OCI-M1 (cell line): ENCODE measurements at regions not wholly inside any gene's neighbourhood (a gene's known extent, or its start where the extent isn't known, plus 50 kb on each side); places are given as distances from the start of the nearest gene placed in this dataset.
"Not testable (repeated sequence)": the region's sequence is repeated elsewhere in the genome, so short reads cannot be mapped to it uniquely, and the experiment has no call there.

Source experiments
- DNase-seq: peaks from one replicate; lab custom pipeline; 2025; lab: John Stamatoyannopoulos, UW

DNA sequence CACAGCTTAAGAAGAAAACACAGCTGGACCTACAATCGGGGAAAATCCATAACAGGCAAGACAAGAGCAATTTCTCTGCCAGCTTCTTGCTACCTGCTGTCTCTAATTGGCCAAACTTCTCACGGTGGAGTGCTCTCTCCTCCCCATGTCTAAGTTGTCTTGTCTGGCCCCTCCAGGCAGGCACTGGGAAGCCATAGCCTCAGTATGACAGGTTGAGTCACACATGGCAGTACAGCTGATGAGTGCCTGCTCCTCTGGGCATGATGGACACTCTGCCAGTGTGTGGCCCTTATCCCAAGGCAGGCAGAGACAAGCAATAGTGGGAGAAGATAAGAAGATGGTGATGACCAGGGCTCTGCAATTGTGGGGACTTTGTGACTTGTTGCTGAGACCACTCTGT lies 551.8 kb downstream of the DIPK2A start:
- no peak for DNase-seq

GRCh38 chr3:144524531-144524930 lies 552.9 kb downstream of the DIPK2A start:
- DNase-seq, result peak; percentile 84

DNA sequence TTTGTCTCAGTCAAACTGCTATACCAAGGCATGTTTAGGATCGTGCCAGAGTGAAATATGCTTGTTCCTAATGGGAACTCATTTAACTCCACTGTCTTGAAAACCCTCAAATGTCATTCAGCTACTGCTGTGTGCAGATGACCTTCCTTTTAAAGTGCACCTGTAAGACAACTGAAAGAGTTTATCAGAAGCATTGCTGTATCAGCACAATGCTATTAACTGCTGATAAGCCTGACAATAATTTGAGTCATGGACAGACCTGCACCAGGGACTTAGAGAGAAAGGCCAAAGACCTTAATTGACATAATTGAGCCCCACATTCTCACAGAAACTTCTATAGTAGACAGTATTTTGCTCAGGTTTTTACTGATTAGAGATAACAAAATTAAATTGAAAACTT lies 557.9 kb downstream of the DIPK2A start:
- no peak for DNase-seq

DNA sequence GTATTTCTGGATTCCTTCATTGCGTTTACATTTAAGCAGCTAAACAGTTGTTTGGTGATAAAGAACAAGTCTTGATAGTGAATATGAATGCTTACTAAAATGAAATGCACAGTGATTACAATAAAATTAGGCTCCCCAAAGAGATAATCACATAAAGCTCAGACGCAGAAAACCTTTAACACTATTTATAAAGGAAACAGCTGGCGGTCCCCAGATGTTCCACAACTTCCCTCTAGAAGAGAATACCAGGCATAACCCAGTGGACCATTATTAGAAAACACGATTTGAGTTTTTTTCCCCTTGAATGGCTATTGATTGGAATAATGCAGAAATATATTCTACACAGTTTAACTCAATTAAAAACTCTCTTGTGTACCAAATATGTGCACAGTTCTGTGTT lies 573.2 kb downstream of the DIPK2A start:
- DNase-seq, result no peak

- DNase-seq, result no peak
These were observed 574.9 kb downstream of the DIPK2A start for GRCh38 chr3:144546539-144546938.

- DNase-seq, result no peak
These were observed 576.7 kb downstream of the DIPK2A start for GRCh38 chr3:144548346-144548745.

DNA sequence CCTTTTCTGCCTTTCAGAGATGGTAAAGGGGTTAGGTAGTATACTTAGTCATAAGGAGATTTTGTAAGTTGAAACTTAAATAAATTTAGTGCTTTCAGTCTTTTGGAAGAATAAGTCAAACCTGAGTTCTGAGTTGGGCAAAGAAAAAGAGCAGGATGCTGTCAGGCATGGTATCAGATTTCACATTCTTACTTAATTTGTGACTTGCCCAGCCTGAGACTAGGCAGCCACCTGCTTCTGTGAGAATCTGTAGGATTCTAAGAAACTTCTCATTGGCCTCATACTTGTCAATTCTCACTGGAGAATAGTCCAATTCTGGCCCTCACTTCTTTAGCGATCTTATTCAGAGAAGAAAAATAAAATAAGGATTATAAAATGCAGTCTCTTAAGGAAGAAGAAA lies 577.5 kb downstream of the DIPK2A start:
- peak; percentile 9 for DNase-seq

DNA sequence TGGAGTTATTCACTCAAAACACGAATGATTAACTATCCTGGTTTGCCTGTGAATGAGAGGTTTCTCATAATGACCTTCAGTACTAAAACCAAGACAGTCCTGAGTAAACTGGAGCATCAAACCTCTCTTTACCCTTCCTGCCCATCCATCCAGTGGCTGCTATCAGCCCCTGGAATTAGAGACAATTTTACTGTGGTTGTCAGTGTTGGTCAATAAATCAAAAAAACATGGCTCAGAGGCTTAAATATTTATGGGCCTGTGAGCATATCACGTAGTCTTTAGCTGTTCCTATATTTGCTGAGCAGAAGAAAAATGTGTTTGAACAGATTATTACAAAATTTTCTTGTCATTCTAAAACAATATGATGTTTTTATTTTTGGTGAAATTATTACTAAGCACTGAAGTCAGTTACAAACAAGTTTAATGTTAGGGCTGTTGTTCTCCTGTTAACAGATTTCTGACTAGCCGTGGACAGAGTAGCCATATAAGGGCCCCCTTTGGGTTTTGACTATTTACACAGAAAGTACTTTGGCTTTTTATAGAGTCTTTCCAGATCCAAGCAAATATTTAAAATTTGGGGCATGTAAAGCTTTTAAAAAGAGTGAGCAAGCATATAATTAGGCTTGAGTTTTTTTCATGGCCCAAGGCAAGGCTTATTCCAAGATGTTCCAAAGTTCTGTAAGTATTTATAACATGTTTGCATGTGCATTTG lies 580.9 kb downstream of the DIPK2A start:
- DNase-seq, result no peak

DNA sequence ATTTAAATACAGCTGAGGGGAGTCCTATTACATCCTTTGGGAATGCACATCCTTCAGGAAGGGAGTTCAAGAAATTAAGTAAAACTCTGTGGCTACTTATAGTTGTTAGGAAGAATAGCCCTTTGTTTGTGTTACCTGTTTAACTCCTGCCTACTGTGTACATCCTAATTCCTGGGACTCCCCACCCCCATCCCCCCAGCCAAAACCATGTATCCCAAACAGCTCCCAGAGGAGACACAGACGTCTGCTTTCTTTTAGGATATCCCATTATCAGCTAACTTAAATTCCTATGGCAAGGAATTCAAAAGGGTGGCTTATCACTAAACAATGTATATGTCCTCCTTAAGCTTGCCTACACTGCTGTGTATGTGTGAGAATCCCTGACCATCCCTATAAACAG lies 581.7 kb downstream of the DIPK2A start:
- DNase-seq, result no peak

DNA sequence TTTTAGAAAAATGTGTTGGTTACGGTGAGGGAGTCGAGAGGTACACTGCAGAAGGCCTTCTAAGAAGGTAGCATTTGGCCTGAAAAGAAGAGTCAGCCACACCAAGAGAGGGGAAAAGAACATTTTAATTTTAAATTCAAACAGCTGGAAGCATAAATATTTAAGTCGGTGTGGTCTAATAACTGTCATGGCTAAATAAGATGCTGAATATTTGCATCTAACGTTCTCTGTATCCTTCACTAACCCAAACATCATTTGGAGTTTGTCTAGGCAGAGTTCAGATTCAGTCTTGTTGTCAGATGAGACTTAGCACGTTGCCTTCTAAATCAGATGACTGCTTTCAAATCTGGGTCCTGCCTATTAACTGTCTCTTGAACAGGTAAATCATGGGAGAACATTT lies 583.3 kb downstream of the DIPK2A start:
- DNase-seq, result no peak

DNA sequence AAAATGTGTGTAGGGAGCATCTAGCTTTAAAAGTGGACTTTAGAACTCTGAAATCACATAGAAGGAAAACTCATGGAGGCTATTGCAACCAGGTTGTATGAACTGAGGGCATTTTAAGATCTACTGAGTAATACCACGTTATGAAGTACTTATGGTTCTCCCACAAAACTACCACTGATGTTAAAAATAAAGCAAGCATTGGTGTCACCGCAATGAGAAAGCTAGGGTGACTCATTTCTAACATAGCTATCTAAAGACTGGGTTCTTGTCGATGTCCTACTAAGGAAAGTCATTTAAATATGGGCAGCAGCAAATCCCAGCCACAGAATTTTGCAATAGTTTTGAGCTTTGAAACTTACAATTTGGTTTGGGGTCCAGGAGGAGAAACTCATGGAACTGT lies 584.8 kb downstream of the DIPK2A start:
- DNase-seq, result peak; percentile 51

- DNase-seq, result no peak
These were observed 585.9 kb downstream of the DIPK2A start for GRCh38 chr3:144557515-144557914.

DNA sequence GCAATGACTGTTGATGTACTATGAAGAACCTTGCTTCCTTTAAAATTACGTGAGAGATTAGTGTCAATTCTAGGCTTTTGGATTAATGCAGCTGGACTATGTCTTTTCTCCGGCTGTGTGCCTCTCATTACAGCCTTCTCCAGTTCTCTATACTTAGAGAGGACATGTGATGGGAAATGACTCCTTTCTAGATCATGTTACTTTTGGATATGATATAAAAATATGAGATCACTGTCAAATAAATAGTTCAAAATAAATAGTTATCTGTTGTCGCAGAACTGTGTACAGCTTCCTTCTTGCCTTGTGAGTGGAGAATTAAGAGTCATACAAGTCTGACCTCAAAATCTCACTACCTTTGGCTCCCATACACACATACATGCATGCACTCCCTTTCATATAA lies 592.4 kb downstream of the DIPK2A start:
- no peak for DNase-seq

DNA sequence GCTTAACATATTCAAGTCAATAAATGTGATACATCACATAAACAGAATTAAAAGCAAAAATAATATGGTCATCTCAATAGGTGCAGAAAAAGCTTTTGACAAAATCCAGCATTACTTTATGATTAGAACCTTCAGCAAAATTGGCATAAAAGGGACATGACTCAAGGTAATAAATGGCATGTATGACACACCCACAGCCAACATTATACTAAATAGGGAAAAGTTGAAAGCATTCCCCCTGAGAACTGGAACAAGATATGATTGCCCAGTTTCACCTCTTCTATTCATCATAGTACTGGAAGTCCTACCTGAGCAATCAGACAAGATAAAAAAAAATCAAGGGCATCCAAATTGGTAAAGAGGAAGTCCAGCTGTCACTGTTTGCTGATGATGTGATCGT lies 594.7 kb downstream of the DIPK2A start:
- DNase-seq, result no peak

GRCh38 chr3:144569651-144570050 lies 598.0 kb downstream of the DIPK2A start:
- no peak for DNase-seq

DNA sequence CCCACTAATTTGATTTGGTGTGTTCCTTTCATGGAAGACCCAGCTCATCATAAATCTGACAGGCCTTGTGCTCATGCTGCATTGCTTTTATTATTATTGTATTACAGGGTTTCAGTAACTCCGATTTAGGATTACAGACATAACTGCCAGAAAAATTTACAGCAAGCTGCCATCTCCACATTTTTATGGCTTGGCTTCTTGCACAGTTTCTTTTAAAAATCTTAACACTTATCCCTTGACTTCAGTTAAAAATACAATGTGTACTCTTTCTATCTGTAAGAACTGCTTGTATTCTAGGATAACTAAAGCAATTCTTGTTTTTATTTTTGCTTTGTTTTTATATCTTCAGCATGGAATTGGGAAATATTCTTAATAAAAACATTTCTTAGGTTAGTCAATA lies 612.2 kb downstream of the DIPK2A start:
- DNase-seq, result no peak

GRCh38 chr3:144585408-144585807 lies 613.8 kb downstream of the DIPK2A start:
- peak; percentile 24 for DNase-seq

- no peak for DNase-seq
These were observed 614.3 kb downstream of the DIPK2A start for GRCh38 chr3:144585953-144586352.

DNA sequence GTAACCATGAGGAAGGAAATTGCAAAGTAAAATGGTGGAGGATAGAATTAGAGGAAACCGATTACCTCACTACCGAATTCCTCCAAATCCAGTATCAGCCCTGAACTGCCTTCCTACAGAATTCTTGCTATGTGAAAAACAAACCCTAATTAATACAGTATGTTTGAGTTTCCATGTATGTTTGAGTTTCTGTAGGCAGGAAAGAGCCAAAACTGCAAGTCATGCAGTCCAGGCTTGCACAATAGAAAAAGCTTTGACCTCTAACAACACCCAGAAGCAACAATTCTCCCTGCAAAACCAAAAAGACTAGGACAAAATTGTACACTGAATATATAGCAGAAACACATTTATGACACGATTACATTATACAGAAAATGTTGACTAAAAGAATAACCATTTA lies 614.8 kb downstream of the DIPK2A start:
- peak; percentile 62 for DNase-seq

GRCh38 chr3:144590854-144591253 lies 619.2 kb downstream of the DIPK2A start:
- peak; percentile 25 for DNase-seq

DNA sequence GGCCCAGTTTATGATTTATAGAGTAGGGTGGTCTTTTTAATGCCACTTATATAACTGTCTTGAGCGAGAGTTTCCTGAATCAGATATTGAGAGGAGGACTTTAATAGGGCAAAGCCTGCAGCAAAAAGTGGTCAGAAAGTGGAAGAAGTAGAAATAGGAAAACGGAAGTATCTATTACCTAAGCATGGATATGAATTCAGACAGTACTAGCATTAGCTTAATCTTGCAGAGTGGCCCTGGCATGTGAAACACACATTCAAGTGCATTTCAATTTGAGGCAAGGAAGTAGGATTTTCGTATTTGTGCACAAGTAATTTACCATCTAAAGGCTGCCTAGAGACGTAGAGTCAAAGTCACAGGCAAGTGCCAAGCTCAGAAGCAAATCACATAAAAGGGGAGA lies 622.3 kb downstream of the DIPK2A start:
- DNase-seq, result no peak

DNA sequence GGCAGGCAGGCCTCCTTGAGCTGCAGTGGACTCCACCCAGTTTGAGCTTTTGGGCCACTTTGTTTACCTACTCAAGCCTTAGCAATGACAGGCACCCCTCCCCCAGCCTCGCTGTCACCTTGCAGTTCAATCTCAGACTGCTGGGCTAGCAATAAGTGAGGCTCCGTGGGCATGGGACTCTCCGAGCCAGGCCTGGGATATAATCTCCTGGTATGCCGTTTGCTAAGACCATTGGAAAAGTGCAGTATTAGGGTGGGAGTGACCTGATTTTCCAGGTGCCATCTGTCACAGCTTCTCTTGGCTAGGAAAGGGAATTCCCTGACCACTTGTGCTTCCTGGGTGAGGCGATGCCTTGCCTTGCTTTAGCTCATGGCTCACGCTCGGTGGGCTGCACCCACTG lies 648.6 kb downstream of the DIPK2A start:
- DNase-seq, result not testable (repeated sequence)

- peak; percentile 67 for DNase-seq
These were observed 651.2 kb downstream of the DIPK2A start for GRCh38 chr3:144622845-144623244.

GRCh38 chr3:144624656-144625055 lies 653.0 kb downstream of the DIPK2A start:
- DNase-seq, result no peak
